ENCODE measurements at regions not wholly inside any gene's neighbourhood (a gene's known extent, or its start where the extent isn't known, plus 50 kb on each side); places are given as distances from the start of the nearest gene placed in this dataset.

- RAD21 ChIA-PET (ENCODE audit: low non-redundant PET in 1 of 2, low total read pairs in 2 of 2, uncharacterized antibody in 2 of 2, unreplicated experiment in 2 of 2) = no interaction called here
Observed at GRCh38 chr10:28874210-28874609, 196.9 kb downstream of the BAMBI start.

More at GRCh38 chr10:28874210-28874609, 196.9 kb downstream of the BAMBI start:
- Histone ChIP-seq H3K36me3 (ENCODE audit: control insufficient read depth in 1 of 2, insufficient read depth in 2 of 2, low read length in 2 of 2) (no peaks in the 10 kb centered on the region), H3K9me3 (ENCODE audit: control insufficient read depth in 1 of 2, insufficient read depth in 1 of 2, low read depth in 1 of 2, low read length in 2 of 2) (no peaks in the 10 kb centered on the region), H3K9me2 (ENCODE audit: insufficient read depth) (no peaks in the 10 kb centered on the region), H3K4me2 (ENCODE audit: low read length) (no peak overlapping the region), H3K27me3 (ENCODE audit: insufficient read depth, low read length) (no peaks in the 10 kb centered on the region), H3K4me3 (replicated peaks in 1 of 2; ENCODE audit: low read depth in 1 of 2, low read length in 2 of 2) (no peak overlapping the region), H3K4me1 (ENCODE audit: control insufficient read depth in 1 of 2, insufficient read depth in 2 of 2, low read length in 2 of 2) (no peaks in the 10 kb centered on the region), H3K9ac (ENCODE audit: low read length) (no peak overlapping the region), H4K20me1 (ENCODE audit: insufficient read depth) (no peaks in the 10 kb centered on the region), H3K79me2 (ENCODE audit: insufficient read depth, low read length) (no peaks in the 10 kb centered on the region), H3K27ac (ENCODE audit: low read depth, low read length) (no peak overlapping the region), H2AFZ (ENCODE audit: low read depth, low read length, poor library complexity, severe bottlenecking) (no peak overlapping the region)
- ChIA-PET CTCF (no interaction called here), POLR2A (no interaction called here)
- BruUV-seq (replicated peaks) = no TSS peak
- no peak for ATAC-seq
- intact Hi-C loops (cut with micrococcal nuclease) = no loop called here
- DNase-seq (ENCODE audit: low read depth, low spot score) = no peak
- TF ChIP-seq TCF7L2 (IDR thresholded peaks at IDR 0.05; ENCODE audit: borderline replicate concordance, extremely low read depth, insufficient read depth, insufficient read length) (no peak), YY1 (IDR thresholded peaks at IDR 0.05; ENCODE audit: extremely low read depth, insufficient replicate concordance, low read depth, low read length) (no peak), REST (IDR thresholded peaks at IDR 0.05; ENCODE audit: low read depth) (no peak), SIN3A (IDR thresholded peaks at IDR 0.05; ENCODE audit: low read depth) (no peak), EGR1 (IDR thresholded peaks at IDR 0.05; ENCODE audit: low read depth) (no peak), JUND (IDR thresholded peaks at IDR 0.05) (no peak), EZH2 (IDR thresholded peaks at IDR 0.05) (no peak), RAD21 (IDR thresholded peaks at IDR 0.05; ENCODE audit: low read depth) (no peak), ZNF274 (IDR thresholded peaks at IDR 0.05; ENCODE audit: low read depth, low read length) (no peak), POLR2AphosphoS5 (IDR thresholded peaks at IDR 0.05; ENCODE audit: low read depth, low read length) (no peak)

All from HCT116 (cell line).